ENCODE measurements at regions not wholly inside any gene's neighbourhood (a gene's known extent, or its start where the extent isn't known, plus 50 kb on each side); places are given as distances from the start of the nearest gene placed in this dataset.
"Not testable (repeated sequence)": the region's sequence is repeated elsewhere in the genome, so short reads cannot be mapped to it uniquely, and the experiment has no call there.

GRCh38 chr14:35940291-35940690 is 114.2 kb downstream of the BRMS1L start:
- ATAC-seq (replicated peaks in 1 of 2) (no peak), DNase-seq (no peak)
- Mint-ChIP-seq H3K4me1 (ENCODE audit: low read depth) (peaks cover under 1% of the 10 kb centered on the region), H3K27me3 (ENCODE audit: low read depth) (no peaks in the 10 kb centered on the region), H3K36me3 (ENCODE audit: insufficient read depth in 2 of 2) (no peaks in the 10 kb centered on the region), H3K4me3 (peak overlapping the region in 1 of 2 donors; percentile 52), H3K27ac (no peak overlapping the region), H3K9me3 (no peaks in the 10 kb centered on the region)

GRCh38 chr14:35938770-35939169 is 112.6 kb downstream of the BRMS1L start:
- ATAC-seq (replicated peaks in 1 of 2): no peak
- Mint-ChIP-seq H3K27me3 (ENCODE audit: low read depth) (no peaks in the 10 kb centered on the region), H3K4me1 (ENCODE audit: low read depth) (peaks cover 16% of the 10 kb centered on the region), H3K27ac (no peak overlapping the region), H3K4me3 (no peak overlapping the region), H3K9me3 (no peaks in the 10 kb centered on the region), H3K36me3 (ENCODE audit: insufficient read depth in 2 of 2) (no peaks in the 10 kb centered on the region)
- no peak for DNase-seq

- Mint-ChIP-seq H3K27me3 (ENCODE audit: low read depth) (no peaks in the 10 kb centered on the region), H3K4me1 (ENCODE audit: low read depth) (peaks cover 35% of the 10 kb centered on the region), H3K9me3 (no peaks in the 10 kb centered on the region), H3K27ac (no peak overlapping the region), H3K36me3 (ENCODE audit: insufficient read depth in 2 of 2) (no peaks in the 10 kb centered on the region), H3K4me3 (peak overlapping the region; percentile 52 to 56)
- ATAC-seq (replicated peaks in 1 of 2) (peak; percentile 66 to 74), DNase-seq (no peak)
Measured at GRCh38 chr14:35934499-35934898, 108.4 kb downstream of the BRMS1L start.

- peak; percentile 81 to 84 for ATAC-seq (replicated peaks in 1 of 2)
- peak; percentile 38 to 51 for DNase-seq
- Mint-ChIP-seq H3K4me3 (peak overlapping the region; percentile 68 to 78), H3K4me1 (ENCODE audit: low read depth) (peaks cover 35% of the 10 kb centered on the region), H3K27ac (peak overlapping the region; percentile 8), H3K36me3 (ENCODE audit: insufficient read depth in 2 of 2) (no peaks in the 10 kb centered on the region), H3K27me3 (ENCODE audit: low read depth) (no peaks in the 10 kb centered on the region), H3K9me3 (no peaks in the 10 kb centered on the region)
Measured at GRCh38 chr14:35932659-35933159, 106.6 kb downstream of the BRMS1L start.

- peak overlapping the region; percentile 68 to 78 for H3K4me3 Mint-ChIP-seq
- peaks cover 35% of the 10 kb centered on the region for H3K4me1 Mint-ChIP-seq (ENCODE audit: low read depth)
- no peak overlapping the region for H3K27ac Mint-ChIP-seq
- no peaks in the 10 kb centered on the region for H3K27me3 Mint-ChIP-seq (ENCODE audit: low read depth)
- ATAC-seq (replicated peaks in 1 of 2): peak in 1 of 2 donors; percentile 8
- no peaks in the 10 kb centered on the region for H3K36me3 Mint-ChIP-seq (ENCODE audit: insufficient read depth in 2 of 2)
- DNase-seq: no peak
- no peaks in the 10 kb centered on the region for H3K9me3 Mint-ChIP-seq
Measured at GRCh38 chr14:35932136-35932535, 106.0 kb downstream of the BRMS1L start.

- no peak overlapping the region for H3K27ac Mint-ChIP-seq
- no peaks in the 10 kb centered on the region for H3K9me3 Mint-ChIP-seq
- no peak for ATAC-seq (replicated peaks in 1 of 2)
- no peaks in the 10 kb centered on the region for H3K36me3 Mint-ChIP-seq (ENCODE audit: insufficient read depth in 2 of 2)
- H3K4me3 Mint-ChIP-seq: no peak overlapping the region
- no peaks in the 10 kb centered on the region for H3K27me3 Mint-ChIP-seq (ENCODE audit: low read depth)
- no peak for DNase-seq
- H3K4me1 Mint-ChIP-seq (ENCODE audit: low read depth): peaks cover 35% of the 10 kb centered on the region
Measured at GRCh38 chr14:35931346-35931745, 105.2 kb downstream of the BRMS1L start.

GRCh38 chr14:35929186-35929585 is 103.0 kb downstream of the BRMS1L start:
- H3K27ac Mint-ChIP-seq: no peak overlapping the region
- no peaks in the 10 kb centered on the region for H3K9me3 Mint-ChIP-seq
- ATAC-seq (replicated peaks in 1 of 2) (no peak), DNase-seq (no peak)
- no peaks in the 10 kb centered on the region for H3K27me3 Mint-ChIP-seq (ENCODE audit: low read depth)
- H3K4me1 Mint-ChIP-seq (ENCODE audit: low read depth): peaks cover 23% of the 10 kb centered on the region
- no peaks in the 10 kb centered on the region for H3K36me3 Mint-ChIP-seq (ENCODE audit: insufficient read depth in 2 of 2)
- no peak overlapping the region for H3K4me3 Mint-ChIP-seq

- ATAC-seq (replicated peaks in 1 of 2): no peak
Measured at GRCh38 chr14:35927727-35928126, 101.6 kb downstream of the BRMS1L start.

GRCh38 chr14:35925319-35925718 is 99.2 kb downstream of the BRMS1L start:
- no peaks in the 10 kb centered on the region for H3K27me3 Mint-ChIP-seq (ENCODE audit: low read depth)
- no peak overlapping the region for H3K4me3 Mint-ChIP-seq
- DNase-seq (no peak), ATAC-seq (replicated peaks in 1 of 2) (no peak)
- no peaks in the 10 kb centered on the region for H3K4me1 Mint-ChIP-seq (ENCODE audit: low read depth)
- no peak overlapping the region for H3K27ac Mint-ChIP-seq
- H3K9me3 Mint-ChIP-seq: peaks cover 0 to 2% of the 10 kb centered on the region in 2 donors
- H3K36me3 Mint-ChIP-seq (ENCODE audit: insufficient read depth in 2 of 2): no peaks in the 10 kb centered on the region

More at GRCh38 chr14:35927727-35928126, 101.6 kb downstream of the BRMS1L start:
- no peak for DNase-seq
- Mint-ChIP-seq H3K36me3 (ENCODE audit: insufficient read depth in 2 of 2) (no peaks in the 10 kb centered on the region), H3K27me3 (ENCODE audit: low read depth) (no peaks in the 10 kb centered on the region), H3K9me3 (no peaks in the 10 kb centered on the region), H3K27ac (no peak overlapping the region), H3K4me3 (no peak overlapping the region), H3K4me1 (ENCODE audit: low read depth) (peaks cover 9% of the 10 kb centered on the region)

GRCh38 chr14:35922590-35922989 is 96.5 kb downstream of the BRMS1L start:
- H3K9me3 Mint-ChIP-seq; H3K27ac Mint-ChIP-seq; H3K4me3 Mint-ChIP-seq; ATAC-seq (replicated peaks in 1 of 2); H3K4me1 Mint-ChIP-seq (ENCODE audit: low read depth); DNase-seq; H3K36me3 Mint-ChIP-seq (ENCODE audit: insufficient read depth in 2 of 2); H3K27me3 Mint-ChIP-seq (ENCODE audit: low read depth): not testable (repeated sequence)

GRCh38 chr14:35921745-35922144 is 95.6 kb downstream of the BRMS1L start:
- Mint-ChIP-seq H3K4me1 (ENCODE audit: low read depth) (no peaks in the 10 kb centered on the region), H3K27ac (no peak overlapping the region), H3K27me3 (ENCODE audit: low read depth) (no peaks in the 10 kb centered on the region), H3K4me3 (no peak overlapping the region), H3K36me3 (ENCODE audit: insufficient read depth in 2 of 2) (peaks cover 2 to 5% of the 10 kb centered on the region in 2 donors), H3K9me3 (peaks cover 5 to 9% of the 10 kb centered on the region in 2 donors)
- DNase-seq: no peak
- ATAC-seq (replicated peaks in 1 of 2): no peak

Measured in activated T-cell treated with anti-CD3 and anti-CD28 coated beads, Interleukin-2, amount 50 U/mL, for 72 hours (primary cell).